ENCODE measurements at regions not wholly inside any gene's neighbourhood (a gene's known extent, or its start where the extent isn't known, plus 50 kb on each side); places are given as distances from the start of the nearest gene placed in this dataset.

- no peaks in the 10 kb centered on the region for H3K4me1 ChIP-seq (ENCODE audit: insufficient read depth, low read length, severe bottlenecking)
- H2AFZ ChIP-seq (ENCODE audit: low read length): no peak overlapping the region
- H3K4me3 ChIP-seq (ENCODE audit: low read depth, low read length, poor library complexity, severe bottlenecking): no peak overlapping the region
- H3K27ac ChIP-seq (ENCODE audit: low read depth, low read length, poor library complexity, severe bottlenecking): no peak overlapping the region
- H3K9me2 ChIP-seq (ENCODE audit: low read depth, low read length): no peaks in the 10 kb centered on the region
- no peaks in the 10 kb centered on the region for H3K27me3 ChIP-seq (ENCODE audit: insufficient read depth, low read length)
- no peaks in the 10 kb centered on the region for H3K9me3 ChIP-seq (ENCODE audit: low read length)
- H3K9ac ChIP-seq (ENCODE audit: low read length): no peak overlapping the region
- no peaks in the 10 kb centered on the region for H3F3A ChIP-seq (ENCODE audit: insufficient read depth, low read length)
- TF ChIP-seq EZH2 (IDR thresholded peaks at IDR 0.05; ENCODE audit: borderline replicate concordance, low read length): no peak
- TF ChIP-seq, protein P1, sequence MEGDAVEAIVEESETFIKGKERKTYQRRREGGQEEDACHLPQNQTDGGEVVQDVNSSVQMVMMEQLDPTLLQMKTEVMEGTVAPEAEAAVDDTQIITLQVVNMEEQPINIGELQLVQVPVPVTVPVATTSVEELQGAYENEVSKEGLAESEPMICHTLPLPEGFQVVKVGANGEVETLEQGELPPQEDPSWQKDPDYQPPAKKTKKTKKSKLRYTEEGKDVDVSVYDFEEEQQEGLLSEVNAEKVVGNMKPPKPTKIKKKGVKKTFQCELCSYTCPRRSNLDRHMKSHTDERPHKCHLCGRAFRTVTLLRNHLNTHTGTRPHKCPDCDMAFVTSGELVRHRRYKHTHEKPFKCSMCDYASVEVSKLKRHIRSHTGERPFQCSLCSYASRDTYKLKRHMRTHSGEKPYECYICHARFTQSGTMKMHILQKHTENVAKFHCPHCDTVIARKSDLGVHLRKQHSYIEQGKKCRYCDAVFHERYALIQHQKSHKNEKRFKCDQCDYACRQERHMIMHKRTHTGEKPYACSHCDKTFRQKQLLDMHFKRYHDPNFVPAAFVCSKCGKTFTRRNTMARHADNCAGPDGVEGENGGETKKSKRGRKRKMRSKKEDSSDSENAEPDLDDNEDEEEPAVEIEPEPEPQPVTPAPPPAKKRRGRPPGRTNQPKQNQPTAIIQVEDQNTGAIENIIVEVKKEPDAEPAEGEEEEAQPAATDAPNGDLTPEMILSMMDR (IDR thresholded peaks at IDR 0.05; ENCODE audit: low read length): no peak
- H3K79me2 ChIP-seq (ENCODE audit: insufficient read depth, low read length): no peaks in the 10 kb centered on the region
- H3K4me2 ChIP-seq (ENCODE audit: low read length): no peak overlapping the region
- no peaks in the 10 kb centered on the region for H4K20me1 ChIP-seq (ENCODE audit: insufficient read depth, low read length)
- H3K36me3 ChIP-seq (ENCODE audit: insufficient read depth, low read length): no peaks in the 10 kb centered on the region
These were observed 259.7 kb downstream of the TMX3 start for GRCh38 chr18:68455229-68455603.

DNA sequence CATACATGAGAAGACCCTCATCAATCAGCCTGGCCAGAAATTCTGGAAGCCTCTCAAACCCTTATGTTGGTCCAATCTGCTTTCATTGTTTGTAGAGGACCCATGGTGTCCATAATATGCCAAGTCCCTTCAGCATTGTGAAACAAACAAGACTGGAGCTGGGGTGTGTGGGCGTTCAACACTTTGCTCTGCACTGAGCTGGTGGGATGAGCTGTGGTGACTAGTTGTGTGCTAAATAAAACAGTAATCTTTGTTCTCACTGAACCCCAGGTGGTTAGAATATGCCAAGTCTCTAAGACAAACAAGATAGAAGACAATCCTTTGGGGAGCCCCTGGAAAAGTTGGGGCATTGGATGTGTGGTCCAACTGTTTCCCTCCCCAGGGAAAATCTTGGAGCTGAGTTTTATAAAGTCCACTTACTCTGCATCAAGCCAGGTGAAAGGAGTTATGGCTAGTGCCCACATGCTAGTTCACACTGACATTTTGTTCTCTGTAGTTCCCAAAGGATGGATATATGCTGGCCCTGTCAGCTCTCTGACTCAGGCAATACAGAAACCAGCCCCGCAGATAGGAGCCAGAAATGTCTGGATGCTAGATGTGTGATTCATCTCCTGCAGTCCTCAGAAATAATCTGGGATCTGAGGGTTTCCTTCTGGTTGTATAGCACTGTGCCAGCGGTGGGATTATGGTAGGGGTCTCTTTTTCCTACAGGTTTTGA, 260.2 kb downstream of the TMX3 start:
- Histone ChIP-seq H3K9ac (ENCODE audit: low read length) (no peak overlapping the region), H3K27ac (ENCODE audit: low read depth, low read length, poor library complexity, severe bottlenecking) (no peak overlapping the region), H3K4me2 (ENCODE audit: low read length) (no peak overlapping the region), H3K27me3 (ENCODE audit: insufficient read depth, low read length) (no peaks in the 10 kb centered on the region), H4K20me1 (ENCODE audit: insufficient read depth, low read length) (no peaks in the 10 kb centered on the region), H3K9me3 (ENCODE audit: low read length) (no peaks in the 10 kb centered on the region), H3K79me2 (ENCODE audit: insufficient read depth, low read length) (no peaks in the 10 kb centered on the region), H3F3A (ENCODE audit: insufficient read depth, low read length) (no peaks in the 10 kb centered on the region), H2AFZ (ENCODE audit: low read length) (no peak overlapping the region), H3K9me2 (ENCODE audit: low read depth, low read length) (no peaks in the 10 kb centered on the region), H3K36me3 (ENCODE audit: insufficient read depth, low read length) (no peaks in the 10 kb centered on the region), H3K4me3 (ENCODE audit: low read depth, low read length, poor library complexity, severe bottlenecking) (no peak overlapping the region), H3K4me1 (ENCODE audit: insufficient read depth, low read length, severe bottlenecking) (no peaks in the 10 kb centered on the region)
- TF ChIP-seq EZH2 (IDR thresholded peaks at IDR 0.05; ENCODE audit: borderline replicate concordance, low read length): no peak
- TF ChIP-seq, protein P1 (IDR thresholded peaks at IDR 0.05; ENCODE audit: low read length): no peak

- no peak overlapping the region for H3K4me3 ChIP-seq (ENCODE audit: low read depth, low read length, poor library complexity, severe bottlenecking)
- H4K20me1 ChIP-seq (ENCODE audit: insufficient read depth, low read length): no peaks in the 10 kb centered on the region
- H3F3A ChIP-seq (ENCODE audit: insufficient read depth, low read length): no peaks in the 10 kb centered on the region
- no peaks in the 10 kb centered on the region for H3K79me2 ChIP-seq (ENCODE audit: insufficient read depth, low read length)
- no peaks in the 10 kb centered on the region for H3K36me3 ChIP-seq (ENCODE audit: insufficient read depth, low read length)
- no peaks in the 10 kb centered on the region for H3K9me3 ChIP-seq (ENCODE audit: low read length)
- no peaks in the 10 kb centered on the region for H3K4me1 ChIP-seq (ENCODE audit: insufficient read depth, low read length, severe bottlenecking)
- TF ChIP-seq, protein P1 (IDR thresholded peaks at IDR 0.05; ENCODE audit: low read length): no peak
- TF ChIP-seq EZH2 (IDR thresholded peaks at IDR 0.05; ENCODE audit: borderline replicate concordance, low read length): no peak
- no peak overlapping the region for H3K4me2 ChIP-seq (ENCODE audit: low read length)
- H2AFZ ChIP-seq (ENCODE audit: low read length): no peak overlapping the region
- H3K9ac ChIP-seq (ENCODE audit: low read length): no peak overlapping the region
- H3K27ac ChIP-seq (ENCODE audit: low read depth, low read length, poor library complexity, severe bottlenecking): no peak overlapping the region
- H3K9me2 ChIP-seq (ENCODE audit: low read depth, low read length): no peaks in the 10 kb centered on the region
- H3K27me3 ChIP-seq (ENCODE audit: insufficient read depth, low read length): no peaks in the 10 kb centered on the region
These were observed 265.6 kb downstream of the TMX3 start for GRCh38 chr18:68449292-68449691.

Data from OCI-LY1 (cell line).